HepG2 (cell line): ENCODE measurements at regions not wholly inside any gene's neighbourhood (a gene's known extent, or its start where the extent isn't known, plus 50 kb on each side); places are given as distances from the start of the nearest gene placed in this dataset.

Source experiments
- ATAC-seq: fragments of 200-7000 bp; cut with Tn5 transposase; 3 replicates; pipeline ENCODE4 v1.9.1; 2020; ENCODE audit warnings: mild to moderate bottlenecking, moderate library complexity
- BruUV-seq: library from RNA; stranded (reverse); fragments of 400-500 nt; replicated peaks from 2 replicates; lab custom pipeline; 2021; lab: Mats Ljungman, UMichigan
- CTCF ChIA-PET: fragments of 300-600 bp; formaldehyde crosslinking; extraction: SDS; loops from one replicate; lab custom pipeline; 2021; ENCODE audit warnings: low total read pairs, inconsistent platforms, low intra/inter-chr PET ratio; lab: Yijun Ruan, JAX
- POLR2A ChIA-PET: fragments of 350-600 bp; sonication (Branson Sonifier 250); formaldehyde crosslinking; loops from one replicate; lab custom pipeline; 2020; ENCODE audit warnings: antibody characterized with exemption, inconsistent platforms; lab: Yijun Ruan, JAX
- DNase-seq: peaks from one replicate; pipeline ENCODE4 v3.0.0-alpha.2; 2015; ENCODE audit warnings: low spot score
- FAIRE-seq: peaks from 3 replicates; lab custom pipeline; 2011; peaks lifted over from hg19 to GRCh38; lab: Jason Lieb, UNC
- H2AFZ ChIP-seq: one replicate; pipeline ENCODE4 v1.6.1; 2011; ENCODE audit warnings: low read length, inconsistent platforms
- H3K27ac ChIP-seq: fragments of 300-600 bp; 3 replicates; pipeline ENCODE4 v1.8.0; 2011; ENCODE audit warnings: mixed run types, mild to moderate bottlenecking, mixed read lengths, low read length, inconsistent platforms; ENCODE audit not compliant: insufficient read depth; ENCODE audit errors: extremely low read length
- H3K27me3 ChIP-seq, 2 experiments: fragments of 200-600 bp in 1 of 2; 2 replicates in 1 of 2; 3 replicates in 1 of 2; pipeline versions ENCODE4 v1.6.0 to v1.8.0; 2011; ENCODE audit warnings: low read length in 2 of 2, mild to moderate bottlenecking in 2 of 2, moderate library complexity in 2 of 2, inconsistent platforms in 1 of 2; ENCODE audit not compliant: insufficient read depth in 2 of 2, control insufficient read depth in 1 of 2
- H3K36me3 ChIP-seq, 2 experiments: fragments of 200-600 bp in 1 of 2; replicated peaks in 1 of 2; 2 replicates in 1 of 2; 3 replicates in 1 of 2; pipeline versions ENCODE4 v1.5.1 to v1.8.0; 2011; ENCODE audit warnings: low read length in 2 of 2, inconsistent platforms in 1 of 2; ENCODE audit not compliant: insufficient read depth in 2 of 2, control insufficient read depth in 1 of 2
- H3K4me1 ChIP-seq: 2 replicates; pipeline ENCODE4 v1.5.1; 2012; ENCODE audit warnings: low read length, inconsistent platforms; ENCODE audit not compliant: insufficient read depth
- H3K4me2 ChIP-seq: 2 replicates; pipeline ENCODE4 v1.6.0; 2011; ENCODE audit warnings: low read depth, low read length, inconsistent platforms
- H3K4me3 ChIP-seq, 3 experiments: fragments of 200-600 bp in 1 of 3; sonication (generic), shearing (Covaris generic) in 1 of 3; replicated peaks in 1 of 3; 2 replicates each; pipeline ENCODE4 v1.5.1; 2011 to 2016; ENCODE audit warnings: low read length in 3 of 3, inconsistent platforms in 2 of 3, low read depth in 2 of 3, mild to moderate bottlenecking in 2 of 3, control low read depth in 1 of 3, mixed read lengths in 1 of 3; ENCODE audit not compliant: insufficient read depth in 1 of 3
- H3K79me2 ChIP-seq: one replicate; pipeline ENCODE4 v1.6.1; 2011; ENCODE audit warnings: low read length, inconsistent platforms; ENCODE audit not compliant: insufficient read depth
- H3K9ac ChIP-seq: 2 replicates; pipeline ENCODE4 v1.6.0; 2011; ENCODE audit warnings: mild to moderate bottlenecking, low read depth, low read length, inconsistent platforms; ENCODE audit not compliant: insufficient read depth
- H3K9me3 ChIP-seq: 2 replicates; pipeline ENCODE4 v1.5.1; 2012; ENCODE audit warnings: mild to moderate bottlenecking, low read length
- H4K20me1 ChIP-seq: 2 replicates; pipeline ENCODE4 v1.6.0; 2011; ENCODE audit warnings: inconsistent platforms, mild to moderate bottlenecking, low read length, moderate library complexity; ENCODE audit not compliant: insufficient read depth
- BRD4 ChIP-seq: sonication (generic); formaldehyde crosslinking; IDR thresholded peaks from 2 replicates; pipeline ENCODE4 v1.4.0; 2020; ENCODE audit warnings: missing genetic modification reagents
- CEBPB ChIP-seq: IDR thresholded peaks from 2 replicates; pipeline ENCODE4 v1.6.1; 2011; ENCODE audit warnings: low read depth, low read length, improper control_type of control experiment, borderline replicate concordance
- HOXD1 ChIP-seq: sonication (generic); formaldehyde crosslinking; IDR thresholded peaks from 2 replicates; pipeline ENCODE4 v1.5.0; 2020; ENCODE audit warnings: missing genetic modification reagents
- IKZF4 ChIP-seq: sonication (generic); formaldehyde crosslinking; IDR thresholded peaks from 2 replicates; pipeline ENCODE4 v1.5.1; 2020; ENCODE audit warnings: borderline replicate concordance, mild to moderate bottlenecking, low read depth, missing genetic modification reagents; ENCODE audit errors: not compliant biosample characterization
- IRX3 ChIP-seq: sonication (generic); formaldehyde crosslinking; IDR thresholded peaks from 2 replicates; pipeline ENCODE4 v1.8.1; 2023; ENCODE audit warnings: mild to moderate bottlenecking, low read depth, missing genetic modification reagents, borderline replicate concordance
- KDM3A ChIP-seq: IDR thresholded peaks from 2 replicates; pipeline ENCODE4 v1.6.1; 2018; ENCODE audit warnings: low read depth, missing compliant biosample characterization
- KDM6A ChIP-seq: IDR thresholded peaks from 2 replicates; pipeline ENCODE4 v1.6.1; 2016; ENCODE audit warnings: low read depth
- RBM39 ChIP-seq: fragments of 200-400 bp; formaldehyde crosslinking; IDR thresholded peaks from one replicate; pipeline ENCODE4 v1.6.1; 2018; ENCODE audit warnings: antibody characterized with exemption, mild to moderate bottlenecking, low read depth, low read length; ENCODE audit not compliant: poor library complexity, severe bottlenecking
- ZNF10 ChIP-seq: sonication (generic); formaldehyde crosslinking; IDR thresholded peaks from 2 replicates; pipeline ENCODE4 v1.4.0; 2020; ENCODE audit warnings: mild to moderate bottlenecking, low read depth, missing genetic modification reagents, borderline replicate concordance
- ZNF143 ChIP-seq: sonication (generic); formaldehyde crosslinking; IDR thresholded peaks from 2 replicates; pipeline ENCODE4 v1.4.0; 2020; ENCODE audit warnings: missing genetic modification reagents
- ZNF207 ChIP-seq: fragments of 450-650 bp; IDR thresholded peaks from 2 replicates; pipeline ENCODE4 v1.6.1; 2016; ENCODE audit warnings: antibody characterized with exemption, borderline replicate concordance
- ZNF337 ChIP-seq: sonication (generic); formaldehyde crosslinking; IDR thresholded peaks from 2 replicates; pipeline ENCODE4 v1.5.1; 2020; ENCODE audit warnings: missing genetic modification reagents, low read depth, mild to moderate bottlenecking, borderline replicate concordance
- ZNF33A ChIP-seq: sonication (generic); formaldehyde crosslinking; IDR thresholded peaks from 2 replicates; pipeline ENCODE4 v1.5.1; 2020; ENCODE audit warnings: missing genetic modification reagents, mild to moderate bottlenecking, moderate library complexity, borderline replicate concordance
- ZNF383 ChIP-seq: sonication (generic); formaldehyde crosslinking; IDR thresholded peaks from 2 replicates; pipeline ENCODE4 v1.4.0; 2020; ENCODE audit warnings: missing genetic modification reagents, mild to moderate bottlenecking, borderline replicate concordance
- WGBS: methylation state at CpG from one replicate; pipeline ENCODE4 v1.1.6; 2017; ENCODE audit warnings: low lambda C conversion rate; 5-methylcytosine and 5-hydroxymethylcytosine counted together
- in situ Hi-C: cut with HindIII; loops from 2 replicates; pipeline ENCODE4 v1.10.0; 2017; ENCODE audit warnings: low pct_unique_long_range_greater_than_20kb; ENCODE audit not compliant: extremely low pct_ligation_motif_present
- intact Hi-C: fragments of 100-400 bp; cut with micrococcal nuclease; formaldehyde crosslinking; loops from one replicate; pipeline ENCODE4 v1.10.0; 2022; ENCODE audit not compliant: unreplicated experiment
- TF ChIP-seq, protein P1 (sequence below), 2 experiments: fragments of 450-650 bp in 1 of 2; sonication (generic) in 1 of 2; formaldehyde crosslinking; IDR thresholded peaks; 2 replicates each; pipeline versions ENCODE4 v1.5.0 to v1.8.0; 2020 to 2022; ENCODE audit warnings: mild to moderate bottlenecking in 1 of 2, missing genetic modification reagents in 1 of 2
- TF ChIP-seq, protein P2 (sequence below): IDR thresholded peaks from 2 replicates; pipeline ENCODE4 v1.6.1; 2016; ENCODE audit warnings: low read depth, missing genetic modification reagents, missing compliant biosample characterization

DNA sequence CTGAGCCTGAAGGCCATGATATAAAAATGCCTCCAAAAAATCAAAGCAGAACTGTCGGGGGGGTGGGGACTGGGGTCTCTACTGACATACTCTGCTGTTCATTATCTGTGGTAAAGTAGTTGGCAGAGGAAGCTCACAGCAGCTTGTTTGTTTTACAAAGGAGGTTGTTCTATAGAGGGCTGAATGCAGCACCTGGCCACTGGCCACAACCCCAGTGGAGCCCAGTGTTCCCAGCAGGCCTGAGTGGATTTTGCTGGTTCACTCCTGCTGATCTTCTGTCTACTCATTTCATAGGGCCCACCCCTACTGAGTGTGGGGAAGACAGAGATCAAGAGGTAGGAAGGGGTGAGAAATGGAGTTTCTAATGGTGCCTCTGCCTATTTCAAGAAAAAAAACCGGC lies 125.5 kb downstream of the DIPK2A start:
- BruUV-seq = no TSS peak
- H3K27ac ChIP-seq = no peak overlapping the region
- POLR2A ChIA-PET = no interaction called here
- CTCF ChIA-PET = no interaction called here
- H3K9me3 ChIP-seq = peaks cover 13% of the 10 kb centered on the region; the same call in 1 of the 2 replicates
- no peak overlapping the region for H3K4me3 ChIP-seq
- TF ChIP-seq KDM6A (CRISPR knock-in tag) (no peak), ZNF207 (no peak), BRD4 (CRISPR knock-in tag) (no peak), RBM39 (no peak), ZNF10 (CRISPR knock-in tag) (no peak), ZNF33A (CRISPR knock-in tag) (no peak), IRX3 (CRISPR knock-in tag) (no peak), HOXD1 (CRISPR knock-in tag) (no peak), ZNF383 (CRISPR knock-in tag) (no peak), KDM3A (CRISPR knock-in tag) (no peak), CEBPB (no peak), IKZF4 (CRISPR knock-in tag) (no peak), ZNF337 (CRISPR knock-in tag) (no peak), ZNF143 (CRISPR knock-in tag) (no peak)
- TF ChIP-seq, protein P1, sequence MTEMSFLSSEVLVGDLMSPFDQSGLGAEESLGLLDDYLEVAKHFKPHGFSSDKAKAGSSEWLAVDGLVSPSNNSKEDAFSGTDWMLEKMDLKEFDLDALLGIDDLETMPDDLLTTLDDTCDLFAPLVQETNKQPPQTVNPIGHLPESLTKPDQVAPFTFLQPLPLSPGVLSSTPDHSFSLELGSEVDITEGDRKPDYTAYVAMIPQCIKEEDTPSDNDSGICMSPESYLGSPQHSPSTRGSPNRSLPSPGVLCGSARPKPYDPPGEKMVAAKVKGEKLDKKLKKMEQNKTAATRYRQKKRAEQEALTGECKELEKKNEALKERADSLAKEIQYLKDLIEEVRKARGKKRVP (CRISPR knock-in tag; IDR thresholded peaks at IDR 0.05) = no peak
- TF ChIP-seq, protein P2, sequence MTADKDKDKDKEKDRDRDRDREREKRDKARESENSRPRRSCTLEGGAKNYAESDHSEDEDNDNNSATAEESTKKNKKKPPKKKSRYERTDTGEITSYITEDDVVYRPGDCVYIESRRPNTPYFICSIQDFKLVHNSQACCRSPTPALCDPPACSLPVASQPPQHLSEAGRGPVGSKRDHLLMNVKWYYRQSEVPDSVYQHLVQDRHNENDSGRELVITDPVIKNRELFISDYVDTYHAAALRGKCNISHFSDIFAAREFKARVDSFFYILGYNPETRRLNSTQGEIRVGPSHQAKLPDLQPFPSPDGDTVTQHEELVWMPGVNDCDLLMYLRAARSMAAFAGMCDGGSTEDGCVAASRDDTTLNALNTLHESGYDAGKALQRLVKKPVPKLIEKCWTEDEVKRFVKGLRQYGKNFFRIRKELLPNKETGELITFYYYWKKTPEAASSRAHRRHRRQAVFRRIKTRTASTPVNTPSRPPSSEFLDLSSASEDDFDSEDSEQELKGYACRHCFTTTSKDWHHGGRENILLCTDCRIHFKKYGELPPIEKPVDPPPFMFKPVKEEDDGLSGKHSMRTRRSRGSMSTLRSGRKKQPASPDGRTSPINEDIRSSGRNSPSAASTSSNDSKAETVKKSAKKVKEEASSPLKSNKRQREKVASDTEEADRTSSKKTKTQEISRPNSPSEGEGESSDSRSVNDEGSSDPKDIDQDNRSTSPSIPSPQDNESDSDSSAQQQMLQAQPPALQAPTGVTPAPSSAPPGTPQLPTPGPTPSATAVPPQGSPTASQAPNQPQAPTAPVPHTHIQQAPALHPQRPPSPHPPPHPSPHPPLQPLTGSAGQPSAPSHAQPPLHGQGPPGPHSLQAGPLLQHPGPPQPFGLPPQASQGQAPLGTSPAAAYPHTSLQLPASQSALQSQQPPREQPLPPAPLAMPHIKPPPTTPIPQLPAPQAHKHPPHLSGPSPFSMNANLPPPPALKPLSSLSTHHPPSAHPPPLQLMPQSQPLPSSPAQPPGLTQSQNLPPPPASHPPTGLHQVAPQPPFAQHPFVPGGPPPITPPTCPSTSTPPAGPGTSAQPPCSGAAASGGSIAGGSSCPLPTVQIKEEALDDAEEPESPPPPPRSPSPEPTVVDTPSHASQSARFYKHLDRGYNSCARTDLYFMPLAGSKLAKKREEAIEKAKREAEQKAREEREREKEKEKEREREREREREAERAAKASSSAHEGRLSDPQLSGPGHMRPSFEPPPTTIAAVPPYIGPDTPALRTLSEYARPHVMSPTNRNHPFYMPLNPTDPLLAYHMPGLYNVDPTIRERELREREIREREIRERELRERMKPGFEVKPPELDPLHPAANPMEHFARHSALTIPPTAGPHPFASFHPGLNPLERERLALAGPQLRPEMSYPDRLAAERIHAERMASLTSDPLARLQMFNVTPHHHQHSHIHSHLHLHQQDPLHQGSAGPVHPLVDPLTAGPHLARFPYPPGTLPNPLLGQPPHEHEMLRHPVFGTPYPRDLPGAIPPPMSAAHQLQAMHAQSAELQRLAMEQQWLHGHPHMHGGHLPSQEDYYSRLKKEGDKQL (CRISPR knock-in tag) = no peak
- TF ChIP-seq, all 625 proteins: peak for 0
- Histone ChIP-seq H2AFZ (no peak overlapping the region), H3K4me1 (no peaks in the 10 kb centered on the region), H3K79me2 (no peaks in the 10 kb centered on the region), H3K36me3 (no peaks in the 10 kb centered on the region), H3K4me2 (no peak overlapping the region), H3K27me3 (no peaks in the 10 kb centered on the region; a peak in 1 of 5 replicates), H3K9ac (no peak overlapping the region), H4K20me1 (no peaks in the 10 kb centered on the region)
- WGBS = 0% methylated on average over 2 of the region's 2 CpGs
- no peak for DNase-seq
- intact Hi-C loops = no loop called here
- in situ Hi-C loops = no loop called here
- FAIRE-seq = no peak
- ATAC-seq = no peak
